Ishikawa (cell line): ENCODE measurements at regions not wholly inside any gene's neighbourhood (a gene's known extent, or its start where the extent isn't known, plus 50 kb on each side); places are given as distances from the start of the nearest gene placed in this dataset.

ENCODE experiments used
- CEBPB ChIP-seq: IDR thresholded peaks from 2 replicates; pipeline ENCODE4 v1.6.1; 2012
- CREB1 ChIP-seq: IDR thresholded peaks from 2 replicates; pipeline ENCODE4 v1.6.1; 2012; ENCODE audit warnings: low read depth
- EGR1 ChIP-seq: IDR thresholded peaks from 2 replicates; pipeline ENCODE4 v1.6.1; 2012
- EP300 ChIP-seq: IDR thresholded peaks from 2 replicates; pipeline ENCODE4 v1.6.1; 2012; ENCODE audit warnings: borderline replicate concordance
- FOXM1 ChIP-seq: IDR thresholded peaks from 2 replicates; pipeline ENCODE4 v1.6.1; 2012; ENCODE audit warnings: low read depth, borderline replicate concordance
- MAX ChIP-seq: IDR thresholded peaks from 2 replicates; pipeline ENCODE4 v1.6.1; 2012
- NFIC ChIP-seq: IDR thresholded peaks from 2 replicates; pipeline ENCODE4 v1.6.1; 2012
- RAD21 ChIP-seq: IDR thresholded peaks from 2 replicates; pipeline ENCODE4 v1.6.1; 2012; ENCODE audit warnings: low read depth
- TAF1 ChIP-seq: IDR thresholded peaks from 2 replicates; pipeline ENCODE4 v1.6.1; 2012; ENCODE audit warnings: low read depth, mild to moderate bottlenecking
- TCF12 ChIP-seq: IDR thresholded peaks from 2 replicates; pipeline ENCODE4 v1.6.1; 2012; ENCODE audit warnings: low read depth
- TEAD4 ChIP-seq: IDR thresholded peaks from 2 replicates; pipeline ENCODE4 v1.6.1; 2012
- USF1 ChIP-seq: IDR thresholded peaks from 2 replicates; pipeline ENCODE4 v1.6.1; 2012
- YY1 ChIP-seq: IDR thresholded peaks from 2 replicates; pipeline ENCODE4 v1.6.1; 2012; ENCODE audit warnings: low read depth
- ZBTB7A ChIP-seq: IDR thresholded peaks from 2 replicates; pipeline ENCODE4 v1.6.1; 2012; ENCODE audit warnings: low read depth
- TF ChIP-seq, protein P1 (sequence below): IDR thresholded peaks from 2 replicates; pipeline ENCODE4 v1.6.1; 2012; ENCODE audit warnings: low read depth, mild to moderate bottlenecking

DNA sequence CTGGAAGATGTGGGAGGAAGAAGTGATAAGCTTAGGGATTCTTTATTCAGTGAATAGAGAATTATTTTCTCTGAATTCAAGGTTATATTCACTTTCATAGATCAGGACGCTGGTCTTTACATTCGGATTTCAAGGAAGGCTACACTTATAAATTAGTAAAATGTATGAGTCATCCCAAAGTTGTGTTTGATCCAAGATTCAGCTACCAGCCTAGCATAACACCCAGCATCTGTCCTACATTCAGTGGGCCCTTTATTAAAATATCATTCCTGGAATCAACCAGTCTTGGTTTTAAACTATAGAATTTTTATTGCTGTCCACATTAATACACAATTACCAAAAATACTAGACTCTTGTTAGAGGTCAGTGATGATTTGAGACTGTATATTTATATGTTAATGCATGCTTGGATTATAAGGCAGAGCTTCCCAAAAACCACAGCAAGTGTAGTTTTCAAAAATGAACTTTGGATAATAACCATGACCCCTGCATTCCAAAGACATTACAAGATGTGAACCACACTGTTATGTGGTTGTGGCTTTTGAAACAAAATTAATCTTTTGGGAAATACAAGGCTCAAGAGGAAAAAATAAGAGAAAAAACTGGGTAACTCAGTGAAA is 210.7 kb upstream of the CNR1 start:
- TF ChIP-seq YY1 (no peak), CEBPB (no peak), EGR1 (no peak), USF1 (no peak), RAD21 (no peak), TAF1 (no peak), TEAD4 (no peak), ZBTB7A (no peak), CREB1 (no peak), TCF12 (no peak)
- TF ChIP-seq, protein P1, sequence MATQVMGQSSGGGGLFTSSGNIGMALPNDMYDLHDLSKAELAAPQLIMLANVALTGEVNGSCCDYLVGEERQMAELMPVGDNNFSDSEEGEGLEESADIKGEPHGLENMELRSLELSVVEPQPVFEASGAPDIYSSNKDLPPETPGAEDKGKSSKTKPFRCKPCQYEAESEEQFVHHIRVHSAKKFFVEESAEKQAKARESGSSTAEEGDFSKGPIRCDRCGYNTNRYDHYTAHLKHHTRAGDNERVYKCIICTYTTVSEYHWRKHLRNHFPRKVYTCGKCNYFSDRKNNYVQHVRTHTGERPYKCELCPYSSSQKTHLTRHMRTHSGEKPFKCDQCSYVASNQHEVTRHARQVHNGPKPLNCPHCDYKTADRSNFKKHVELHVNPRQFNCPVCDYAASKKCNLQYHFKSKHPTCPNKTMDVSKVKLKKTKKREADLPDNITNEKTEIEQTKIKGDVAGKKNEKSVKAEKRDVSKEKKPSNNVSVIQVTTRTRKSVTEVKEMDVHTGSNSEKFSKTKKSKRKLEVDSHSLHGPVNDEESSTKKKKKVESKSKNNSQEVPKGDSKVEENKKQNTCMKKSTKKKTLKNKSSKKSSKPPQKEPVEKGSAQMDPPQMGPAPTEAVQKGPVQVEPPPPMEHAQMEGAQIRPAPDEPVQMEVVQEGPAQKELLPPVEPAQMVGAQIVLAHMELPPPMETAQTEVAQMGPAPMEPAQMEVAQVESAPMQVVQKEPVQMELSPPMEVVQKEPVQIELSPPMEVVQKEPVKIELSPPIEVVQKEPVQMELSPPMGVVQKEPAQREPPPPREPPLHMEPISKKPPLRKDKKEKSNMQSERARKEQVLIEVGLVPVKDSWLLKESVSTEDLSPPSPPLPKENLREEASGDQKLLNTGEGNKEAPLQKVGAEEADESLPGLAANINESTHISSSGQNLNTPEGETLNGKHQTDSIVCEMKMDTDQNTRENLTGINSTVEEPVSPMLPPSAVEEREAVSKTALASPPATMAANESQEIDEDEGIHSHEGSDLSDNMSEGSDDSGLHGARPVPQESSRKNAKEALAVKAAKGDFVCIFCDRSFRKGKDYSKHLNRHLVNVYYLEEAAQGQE = no peak

DNA sequence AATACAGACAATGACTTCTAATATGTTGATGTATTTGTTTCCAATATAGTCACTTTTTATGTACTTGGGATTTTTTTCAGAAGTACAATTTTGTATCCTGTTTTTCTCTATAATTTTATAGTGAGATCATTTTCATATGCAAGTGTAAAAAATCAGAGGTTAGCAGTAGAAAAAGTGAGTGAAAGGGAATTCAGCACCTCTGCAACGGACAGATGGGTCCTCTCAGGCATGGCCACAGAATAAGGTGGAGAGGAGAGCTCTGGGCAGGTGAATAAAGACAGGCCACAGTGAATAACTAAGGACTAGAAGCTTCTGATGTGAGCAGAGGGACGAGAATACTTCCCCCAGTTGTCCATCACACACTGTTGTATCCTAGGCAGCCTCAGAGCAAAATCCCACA is 210.1 kb upstream of the CNR1 start:
- TF ChIP-seq MAX (no peak), NFIC (no peak), ZBTB7A (no peak), USF1 (no peak), CEBPB (no peak), TCF12 (no peak)
- TF ChIP-seq, protein P1 = peak; percentile 31; the same call in 1 of the 2 replicates

DNA sequence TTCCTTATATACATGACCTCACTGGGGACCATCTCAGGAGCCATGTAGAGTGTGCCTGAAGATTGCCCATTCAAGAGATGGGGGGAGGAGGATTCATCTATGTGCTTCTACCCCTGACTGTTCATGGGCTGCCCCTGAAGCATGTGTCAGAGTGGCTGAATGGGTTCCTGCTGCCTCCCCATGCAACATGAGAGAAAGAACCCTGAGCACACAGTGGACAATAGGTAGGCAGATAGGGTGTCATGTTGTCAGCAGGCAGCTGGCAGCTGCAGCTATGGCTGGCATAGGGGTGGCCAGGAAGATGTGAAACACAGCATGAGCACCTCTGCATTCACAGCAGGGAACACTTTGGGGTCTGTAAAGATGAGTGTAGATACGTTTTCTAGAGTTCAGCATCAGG is 208.4 kb upstream of the CNR1 start:
- no peak for TF ChIP-seq CEBPB
- no peak for TF ChIP-seq TEAD4
- TF ChIP-seq CREB1 = no peak
- TF ChIP-seq TAF1 = no peak
- TF ChIP-seq YY1 = no peak
- no peak for TF ChIP-seq TCF12
- TF ChIP-seq FOXM1 = no peak
- TF ChIP-seq ZBTB7A = no peak
- no peak for TF ChIP-seq EP300

DNA sequence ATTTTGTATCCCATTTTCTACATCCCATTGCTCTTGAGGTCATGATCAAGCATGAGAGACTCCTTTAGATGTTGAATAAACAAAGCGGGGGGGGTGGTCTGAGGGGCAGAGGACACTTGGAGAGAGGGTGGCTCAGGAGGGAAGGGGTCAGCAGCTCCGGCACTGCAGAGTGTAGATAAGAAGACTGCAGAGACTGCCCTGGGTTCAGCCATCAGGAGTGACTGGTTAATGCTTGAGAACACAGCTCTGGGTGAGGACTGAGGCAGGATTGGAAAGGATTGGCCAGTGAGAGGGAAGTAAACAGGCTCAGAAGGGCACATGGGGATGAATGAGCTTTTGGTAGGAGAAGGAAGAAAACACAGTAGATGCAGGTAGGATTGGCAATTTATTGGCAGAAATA is 205.3 kb upstream of the CNR1 start:
- TF ChIP-seq TAF1 (no peak), FOXM1 (no peak), TEAD4 (no peak), NFIC (no peak), YY1 (no peak), EP300 (no peak), CREB1 (no peak), USF1 (no peak), CEBPB (no peak), RAD21 (no peak), TCF12 (no peak)
- TF ChIP-seq, protein P1 = no peak
